GM23248 (cell line): ENCODE measurements at regions not wholly inside any gene's neighbourhood (a gene's known extent, or its start where the extent isn't known, plus 50 kb on each side); places are given as distances from the start of the nearest gene placed in this dataset.

Source experiments
- EZH2 ChIP-seq: fragments of 200-600 bp; sonication (generic); IDR thresholded peaks from 2 replicates; pipeline ENCODE4 v1.6.1; 2018; ENCODE audit warnings: antibody characterized with exemption, mild to moderate bottlenecking; ENCODE audit not compliant: insufficient read depth, poor library complexity, severe bottlenecking
- EZH2phosphoT487 ChIP-seq: fragments of 200-600 bp; sonication (generic); IDR thresholded peaks from 2 replicates; pipeline ENCODE4 v1.6.1; 2018; ENCODE audit warnings: antibody characterized with exemption, moderate library complexity, mild to moderate bottlenecking, low read depth; ENCODE audit not compliant: insufficient read depth

DNA sequence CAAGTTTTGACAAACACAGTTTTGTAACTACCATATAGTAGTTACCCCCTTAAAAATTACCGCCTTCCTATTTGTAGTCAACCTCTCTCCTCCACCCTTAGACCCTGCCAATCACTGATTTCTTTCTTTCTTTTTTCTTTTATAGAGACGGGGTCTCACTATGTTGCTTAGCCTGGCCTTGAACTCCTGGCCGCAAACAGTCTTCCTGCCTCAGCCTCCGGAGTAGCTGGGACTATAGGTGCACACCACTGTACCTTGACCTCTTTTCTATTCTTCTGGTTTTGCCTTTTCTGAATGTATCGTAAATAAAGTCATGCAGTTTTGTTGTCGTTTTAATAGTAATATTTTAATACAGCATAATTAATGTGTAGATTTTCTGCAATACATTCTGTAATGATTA lies 460.3 kb downstream of the EPM2A start:
- TF ChIP-seq EZH2 (no peak), EZH2phosphoT487 (no peak)
